ENCODE measurements at regions not wholly inside any gene's neighbourhood (a gene's known extent, or its start where the extent isn't known, plus 50 kb on each side); places are given as distances from the start of the nearest gene placed in this dataset.

DNA sequence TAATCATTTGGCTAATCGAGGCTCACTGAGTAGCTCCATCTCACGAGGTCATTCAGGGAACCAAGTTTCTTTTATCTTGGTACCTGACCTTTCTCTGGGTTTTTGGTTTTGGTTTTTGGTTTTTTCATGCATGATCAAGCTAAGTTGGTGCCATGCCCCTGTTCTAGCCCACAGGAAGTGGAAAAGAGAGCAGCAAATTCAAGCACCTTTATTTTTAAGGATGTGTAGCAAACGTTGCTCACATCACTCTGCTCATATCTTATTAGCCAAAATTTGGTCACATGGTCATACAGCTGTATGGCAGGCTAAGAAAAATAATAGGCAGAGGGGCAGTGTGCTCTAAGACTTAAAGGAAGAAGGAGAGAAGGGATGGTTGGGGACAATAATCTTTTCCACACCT is 593.5 kb downstream of the DIAPH3 start:
- TF ChIP-seq, protein P1, sequence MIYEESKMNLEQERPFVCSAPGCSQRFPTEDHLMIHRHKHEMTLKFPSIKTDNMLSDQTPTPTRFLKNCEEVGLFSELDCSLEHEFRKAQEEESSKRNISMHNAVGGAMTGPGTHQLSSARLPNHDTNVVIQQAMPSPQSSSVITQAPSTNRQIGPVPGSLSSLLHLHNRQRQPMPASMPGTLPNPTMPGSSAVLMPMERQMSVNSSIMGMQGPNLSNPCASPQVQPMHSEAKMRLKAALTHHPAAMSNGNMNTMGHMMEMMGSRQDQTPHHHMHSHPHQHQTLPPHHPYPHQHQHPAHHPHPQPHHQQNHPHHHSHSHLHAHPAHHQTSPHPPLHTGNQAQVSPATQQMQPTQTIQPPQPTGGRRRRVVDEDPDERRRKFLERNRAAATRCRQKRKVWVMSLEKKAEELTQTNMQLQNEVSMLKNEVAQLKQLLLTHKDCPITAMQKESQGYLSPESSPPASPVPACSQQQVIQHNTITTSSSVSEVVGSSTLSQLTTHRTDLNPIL (CRISPR knock-in tag; IDR thresholded peaks at IDR 0.05; ENCODE audit: low read depth), result no peak
- TF ChIP-seq ZC3H10 (CRISPR knock-in tag; IDR thresholded peaks at IDR 0.05) (no peak), TOX (CRISPR knock-in tag; IDR thresholded peaks at IDR 0.05; ENCODE audit: borderline replicate concordance) (no peak), SNAI2 (CRISPR knock-in tag; IDR thresholded peaks at IDR 0.05) (no peak), ZFP3 (CRISPR knock-in tag; IDR thresholded peaks at IDR 0.05) (no peak), ZFP30 (CRISPR knock-in tag; IDR thresholded peaks at IDR 0.05) (no peak), ISL1 (CRISPR knock-in tag; IDR thresholded peaks at IDR 0.05) (no peak), OSR1 (CRISPR knock-in tag; IDR thresholded peaks at IDR 0.05) (no peak)
- TF ChIP-seq, protein P2, sequence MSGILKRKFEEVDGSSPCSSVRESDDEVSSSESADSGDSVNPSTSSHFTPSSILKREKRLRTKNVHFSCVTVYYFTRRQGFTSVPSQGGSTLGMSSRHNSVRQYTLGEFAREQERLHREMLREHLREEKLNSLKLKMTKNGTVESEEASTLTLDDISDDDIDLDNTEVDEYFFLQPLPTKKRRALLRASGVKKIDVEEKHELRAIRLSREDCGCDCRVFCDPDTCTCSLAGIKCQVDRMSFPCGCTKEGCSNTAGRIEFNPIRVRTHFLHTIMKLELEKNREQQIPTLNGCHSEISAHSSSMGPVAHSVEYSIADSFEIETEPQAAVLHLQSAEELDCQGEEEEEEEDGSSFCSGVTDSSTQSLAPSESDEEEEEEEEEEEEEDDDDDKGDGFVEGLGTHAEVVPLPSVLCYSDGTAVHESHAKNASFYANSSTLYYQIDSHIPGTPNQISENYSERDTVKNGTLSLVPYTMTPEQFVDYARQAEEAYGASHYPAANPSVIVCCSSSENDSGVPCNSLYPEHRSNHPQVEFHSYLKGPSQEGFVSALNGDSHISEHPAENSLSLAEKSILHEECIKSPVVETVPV (CRISPR knock-in tag; IDR thresholded peaks at IDR 0.05), result no peak
- TF ChIP-seq, protein P3, sequence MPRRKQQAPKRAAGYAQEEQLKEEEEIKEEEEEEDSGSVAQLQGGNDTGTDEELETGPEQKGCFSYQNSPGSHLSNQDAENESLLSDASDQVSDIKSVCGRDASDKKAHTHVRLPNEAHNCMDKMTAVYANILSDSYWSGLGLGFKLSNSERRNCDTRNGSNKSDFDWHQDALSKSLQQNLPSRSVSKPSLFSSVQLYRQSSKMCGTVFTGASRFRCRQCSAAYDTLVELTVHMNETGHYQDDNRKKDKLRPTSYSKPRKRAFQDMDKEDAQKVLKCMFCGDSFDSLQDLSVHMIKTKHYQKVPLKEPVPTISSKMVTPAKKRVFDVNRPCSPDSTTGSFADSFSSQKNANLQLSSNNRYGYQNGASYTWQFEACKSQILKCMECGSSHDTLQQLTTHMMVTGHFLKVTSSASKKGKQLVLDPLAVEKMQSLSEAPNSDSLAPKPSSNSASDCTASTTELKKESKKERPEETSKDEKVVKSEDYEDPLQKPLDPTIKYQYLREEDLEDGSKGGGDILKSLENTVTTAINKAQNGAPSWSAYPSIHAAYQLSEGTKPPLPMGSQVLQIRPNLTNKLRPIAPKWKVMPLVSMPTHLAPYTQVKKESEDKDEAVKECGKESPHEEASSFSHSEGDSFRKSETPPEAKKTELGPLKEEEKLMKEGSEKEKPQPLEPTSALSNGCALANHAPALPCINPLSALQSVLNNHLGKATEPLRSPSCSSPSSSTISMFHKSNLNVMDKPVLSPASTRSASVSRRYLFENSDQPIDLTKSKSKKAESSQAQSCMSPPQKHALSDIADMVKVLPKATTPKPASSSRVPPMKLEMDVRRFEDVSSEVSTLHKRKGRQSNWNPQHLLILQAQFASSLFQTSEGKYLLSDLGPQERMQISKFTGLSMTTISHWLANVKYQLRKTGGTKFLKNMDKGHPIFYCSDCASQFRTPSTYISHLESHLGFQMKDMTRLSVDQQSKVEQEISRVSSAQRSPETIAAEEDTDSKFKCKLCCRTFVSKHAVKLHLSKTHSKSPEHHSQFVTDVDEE (CRISPR knock-in tag; IDR thresholded peaks at IDR 0.05), result no peak
- TF ChIP-seq, protein P4, sequence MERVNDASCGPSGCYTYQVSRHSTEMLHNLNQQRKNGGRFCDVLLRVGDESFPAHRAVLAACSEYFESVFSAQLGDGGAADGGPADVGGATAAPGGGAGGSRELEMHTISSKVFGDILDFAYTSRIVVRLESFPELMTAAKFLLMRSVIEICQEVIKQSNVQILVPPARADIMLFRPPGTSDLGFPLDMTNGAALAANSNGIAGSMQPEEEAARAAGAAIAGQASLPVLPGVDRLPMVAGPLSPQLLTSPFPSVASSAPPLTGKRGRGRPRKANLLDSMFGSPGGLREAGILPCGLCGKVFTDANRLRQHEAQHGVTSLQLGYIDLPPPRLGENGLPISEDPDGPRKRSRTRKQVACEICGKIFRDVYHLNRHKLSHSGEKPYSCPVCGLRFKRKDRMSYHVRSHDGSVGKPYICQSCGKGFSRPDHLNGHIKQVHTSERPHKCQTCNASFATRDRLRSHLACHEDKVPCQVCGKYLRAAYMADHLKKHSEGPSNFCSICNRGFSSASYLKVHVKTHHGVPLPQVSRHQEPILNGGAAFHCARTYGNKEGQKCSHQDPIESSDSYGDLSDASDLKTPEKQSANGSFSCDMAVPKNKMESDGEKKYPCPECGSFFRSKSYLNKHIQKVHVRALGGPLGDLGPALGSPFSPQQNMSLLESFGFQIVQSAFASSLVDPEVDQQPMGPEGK (CRISPR knock-in tag; IDR thresholded peaks at IDR 0.05; ENCODE audit: borderline replicate concordance), result no peak
- TF ChIP-seq, protein P5, sequence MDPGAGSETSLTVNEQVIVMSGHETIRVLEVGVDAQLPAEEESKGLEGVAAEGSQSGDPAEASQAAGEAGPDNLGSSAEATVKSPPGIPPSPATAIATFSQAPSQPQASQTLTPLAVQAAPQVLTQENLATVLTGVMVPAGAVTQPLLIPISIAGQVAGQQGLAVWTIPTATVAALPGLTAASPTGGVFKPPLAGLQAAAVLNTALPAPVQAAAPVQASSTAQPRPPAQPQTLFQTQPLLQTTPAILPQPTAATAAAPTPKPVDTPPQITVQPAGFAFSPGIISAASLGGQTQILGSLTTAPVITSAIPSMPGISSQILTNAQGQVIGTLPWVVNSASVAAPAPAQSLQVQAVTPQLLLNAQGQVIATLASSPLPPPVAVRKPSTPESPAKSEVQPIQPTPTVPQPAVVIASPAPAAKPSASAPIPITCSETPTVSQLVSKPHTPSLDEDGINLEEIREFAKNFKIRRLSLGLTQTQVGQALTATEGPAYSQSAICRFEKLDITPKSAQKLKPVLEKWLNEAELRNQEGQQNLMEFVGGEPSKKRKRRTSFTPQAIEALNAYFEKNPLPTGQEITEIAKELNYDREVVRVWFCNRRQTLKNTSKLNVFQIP (CRISPR knock-in tag; IDR thresholded peaks at IDR 0.05; ENCODE audit: borderline replicate concordance, low read depth), result no peak
- ATAC-seq, result no peak

DNA sequence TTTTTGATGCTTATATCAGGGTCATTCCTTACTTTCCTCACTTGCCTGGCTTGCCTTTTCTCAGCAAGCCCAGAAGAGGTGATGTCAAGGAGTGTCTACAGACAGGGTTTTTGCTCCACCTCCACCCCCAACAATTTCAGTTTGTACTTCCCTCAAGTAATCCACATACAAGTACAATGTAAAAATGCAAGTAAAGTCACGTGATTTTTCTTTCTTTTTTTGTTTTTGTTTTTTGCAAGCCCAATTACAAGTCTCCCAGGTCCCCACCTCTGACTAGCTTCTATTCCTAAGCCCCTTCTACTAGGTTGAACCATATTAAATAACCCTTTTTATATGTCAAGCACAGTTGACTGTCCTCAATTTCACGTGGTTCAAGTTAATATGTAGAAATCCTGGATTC is 579.6 kb downstream of the DIAPH3 start:
- no peak for ATAC-seq
- TF ChIP-seq TCF4 (CRISPR knock-in tag; IDR thresholded peaks at IDR 0.05; ENCODE audit: borderline replicate concordance), result no peak
- TF ChIP-seq TOX (CRISPR knock-in tag; IDR thresholded peaks at IDR 0.05; ENCODE audit: borderline replicate concordance), result no peak
- TF ChIP-seq, protein P5 (CRISPR knock-in tag; IDR thresholded peaks at IDR 0.05; ENCODE audit: borderline replicate concordance, low read depth), result no peak
- no peak for TF ChIP-seq ZNF565 (CRISPR knock-in tag; conservative IDR thresholded peaks at IDR 0.05; ENCODE audit: low read depth)
- no peak for TF ChIP-seq CSDC2 (CRISPR knock-in tag; IDR thresholded peaks at IDR 0.05)

DNA sequence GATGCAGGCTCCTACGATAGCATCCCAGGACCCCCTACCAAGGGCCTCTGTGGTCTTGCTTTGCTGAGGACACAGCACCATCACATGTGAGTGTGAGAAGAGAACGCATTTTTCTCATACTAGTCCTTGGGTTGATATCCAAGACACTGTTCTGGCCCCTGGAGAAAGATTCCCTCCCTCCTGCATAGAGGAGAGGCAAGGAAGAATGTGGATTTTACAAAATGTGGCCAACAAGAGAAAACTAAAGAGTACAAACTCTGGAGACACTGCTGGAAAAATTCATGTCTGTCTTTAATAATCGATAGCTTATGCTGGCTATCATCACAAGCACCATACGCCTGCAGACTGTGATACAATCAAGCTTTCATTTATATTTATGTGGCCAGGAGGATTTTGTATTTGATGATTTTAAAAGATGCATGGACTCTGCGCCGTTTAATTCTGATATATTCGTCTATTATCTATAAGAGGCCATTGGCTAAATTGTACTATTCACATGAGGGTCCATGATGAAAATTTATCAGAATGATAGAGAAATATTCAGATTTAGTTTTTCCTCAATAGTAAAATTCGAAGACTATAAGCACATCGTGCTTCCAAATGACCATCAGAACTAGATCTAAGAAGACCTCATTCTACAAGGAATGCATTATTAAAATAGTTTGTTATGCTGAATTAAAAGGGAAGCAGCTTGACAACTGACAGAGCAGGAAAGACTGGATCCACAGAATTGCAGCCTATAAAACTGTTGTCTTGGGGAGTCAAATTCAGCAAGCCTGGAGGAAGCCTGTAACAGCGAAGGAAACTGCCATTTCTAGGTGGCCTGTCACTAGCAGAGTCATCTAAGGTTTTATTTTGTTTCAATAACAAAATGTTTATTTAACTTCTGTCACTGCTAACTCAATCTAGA is 578.7 kb downstream of the DIAPH3 start:
- no peak for TF ChIP-seq PPARA (CRISPR knock-in tag; IDR thresholded peaks at IDR 0.05; ENCODE audit: borderline replicate concordance)
- no peak for TF ChIP-seq OSR1 (CRISPR knock-in tag; IDR thresholded peaks at IDR 0.05)
- TF ChIP-seq, protein P2 (CRISPR knock-in tag; IDR thresholded peaks at IDR 0.05), result no peak
- no peak for TF ChIP-seq GLIS3 (CRISPR knock-in tag; IDR thresholded peaks at IDR 0.05)
- TF ChIP-seq TCF4 (CRISPR knock-in tag; IDR thresholded peaks at IDR 0.05; ENCODE audit: borderline replicate concordance), result no peak
- TF ChIP-seq ISL1 (CRISPR knock-in tag; IDR thresholded peaks at IDR 0.05), result no peak
- no peak for TF ChIP-seq ZFP30 (CRISPR knock-in tag; IDR thresholded peaks at IDR 0.05)
- no peak for TF ChIP-seq RARB (CRISPR knock-in tag; IDR thresholded peaks at IDR 0.05)
- no peak for ATAC-seq

Data from SK-N-SH treated with all-trans-retinoic acid at 6 μM for 48 hours (cell line).